GM18502 (cell line): ENCODE measurements at regions not wholly inside any gene's neighbourhood (a gene's known extent, or its start where the extent isn't known, plus 50 kb on each side); places are given as distances from the start of the nearest gene placed in this dataset.

ENCODE experiments used
- ATAC-seq: cut with Tn5 transposase; IDR thresholded peaks from one replicate; pipeline ENCODE4 v1.9.1; 2021; ENCODE audit warnings: mild to moderate bottlenecking; ENCODE audit not compliant: unreplicated experiment, poor library complexity

DNA sequence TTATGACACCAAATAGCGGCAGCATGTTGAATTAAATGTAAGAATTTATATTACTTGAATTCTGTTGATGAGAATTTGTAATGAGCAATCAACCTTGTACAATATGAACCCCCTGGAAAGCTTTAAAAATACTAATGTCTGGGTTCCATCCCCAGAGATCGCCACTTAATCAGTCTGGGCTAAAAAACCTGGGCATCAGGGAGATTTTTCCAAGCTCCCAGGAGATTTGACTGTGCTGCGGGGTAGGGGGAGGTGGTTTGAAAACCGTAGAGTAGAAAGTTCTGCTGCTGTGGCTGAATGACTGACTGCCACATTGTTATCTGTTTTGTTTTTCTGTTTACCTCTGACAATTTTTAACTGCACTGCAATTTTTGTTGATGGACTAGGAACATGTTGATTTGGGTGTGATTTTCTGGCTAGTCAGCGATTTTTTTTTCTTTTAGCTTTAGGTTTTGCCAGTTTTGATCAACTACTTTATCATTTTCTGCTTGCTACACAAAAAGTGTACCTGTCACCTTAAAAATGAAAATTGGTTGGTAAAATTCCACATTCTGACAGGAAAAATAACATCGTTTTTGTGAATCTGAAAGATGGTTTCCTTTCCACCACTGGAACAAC is 79.3 kb downstream of the PCTP start:
- no peak for ATAC-seq

DNA sequence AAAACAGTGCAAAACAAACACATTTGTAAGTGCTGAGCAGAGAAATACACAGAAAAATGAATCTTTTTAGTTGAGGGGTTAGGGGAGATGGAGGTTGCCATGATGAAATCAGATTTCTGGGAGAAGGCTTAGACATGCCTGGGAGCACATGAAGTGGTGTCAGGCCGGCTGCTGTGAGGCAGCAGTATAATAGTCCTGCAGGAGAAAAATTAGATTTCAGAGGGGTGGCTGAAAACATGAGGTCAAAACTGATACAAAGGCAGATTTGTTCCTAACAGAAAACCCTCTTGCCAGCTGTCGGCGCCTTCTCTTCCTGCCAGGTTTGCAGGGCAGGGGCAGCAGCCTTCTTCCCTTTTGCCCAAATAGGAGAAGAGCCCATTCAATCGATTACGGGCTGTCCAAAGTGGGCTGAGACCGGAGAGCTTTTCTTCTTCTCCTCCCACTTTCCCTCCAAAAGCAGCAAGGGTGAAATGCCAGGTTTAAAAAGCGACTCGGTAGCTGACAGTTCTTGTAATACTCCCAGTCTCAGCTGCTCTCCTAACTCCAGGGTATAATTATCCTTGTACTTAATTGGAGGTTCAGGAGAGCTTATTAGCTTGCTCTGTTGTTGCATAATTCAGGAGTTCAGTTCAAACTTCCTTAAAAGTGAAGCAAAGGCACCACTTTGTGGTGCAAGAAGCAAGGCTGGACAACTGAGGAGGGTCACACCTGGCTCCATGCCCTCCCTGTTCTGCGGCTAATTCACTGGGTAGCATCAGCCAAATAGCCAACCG is 80.0 kb downstream of the PCTP start:
- no peak for ATAC-seq

DNA sequence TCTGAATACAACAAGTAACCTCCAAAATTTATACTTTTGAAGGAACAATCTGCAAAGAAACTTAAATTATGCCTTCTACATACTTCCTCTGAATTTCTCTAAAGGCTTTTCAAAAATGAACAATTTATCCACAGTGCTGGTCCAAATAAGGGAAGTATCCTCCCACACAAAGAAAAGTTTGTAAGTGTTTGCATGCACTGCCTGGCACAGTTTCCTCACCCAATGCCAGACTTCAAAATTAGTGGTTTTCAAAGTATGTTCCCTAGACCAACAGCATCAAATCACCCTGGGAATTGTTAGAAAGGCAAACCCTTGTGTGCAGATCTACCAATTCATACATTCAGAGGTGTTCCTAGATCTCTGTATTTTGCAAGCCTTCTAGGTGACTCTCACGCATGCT is 82.5 kb downstream of the PCTP start:
- no peak for ATAC-seq

DNA sequence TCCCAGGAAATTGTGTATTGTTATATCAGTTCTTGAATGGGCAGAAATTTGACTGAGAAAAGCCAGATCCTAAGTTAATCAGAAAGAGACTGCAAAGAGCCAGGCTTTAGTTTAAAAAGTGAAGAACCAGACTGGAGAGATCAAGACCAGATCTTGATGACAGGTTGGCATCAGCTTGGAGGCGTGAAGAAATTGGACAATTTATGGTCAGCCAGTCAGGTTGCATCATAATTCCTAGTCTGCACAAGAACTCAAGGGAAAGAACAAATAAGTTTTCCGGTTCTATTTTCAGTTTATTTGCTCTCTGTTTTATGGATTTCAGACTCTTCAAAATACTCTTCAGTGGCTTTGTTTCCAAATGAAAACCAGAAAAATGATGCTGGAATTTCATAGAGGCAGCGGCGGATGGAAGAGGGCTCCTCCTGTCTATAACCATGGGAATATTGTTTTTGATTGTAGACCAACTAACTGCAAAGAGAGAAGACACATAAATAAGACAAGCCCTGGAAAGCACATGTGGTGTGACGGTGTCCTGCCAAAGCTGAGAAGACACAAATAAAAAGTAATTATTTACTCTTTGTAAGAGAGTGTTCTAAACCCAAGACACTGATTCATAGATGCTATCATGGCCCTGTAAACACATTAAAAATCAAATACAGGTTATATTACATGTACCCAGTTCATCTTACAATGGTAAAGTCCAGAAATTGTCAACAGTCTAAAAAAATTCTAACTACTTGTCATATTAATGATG is 91.7 kb downstream of the PCTP start:
- no peak for ATAC-seq

DNA sequence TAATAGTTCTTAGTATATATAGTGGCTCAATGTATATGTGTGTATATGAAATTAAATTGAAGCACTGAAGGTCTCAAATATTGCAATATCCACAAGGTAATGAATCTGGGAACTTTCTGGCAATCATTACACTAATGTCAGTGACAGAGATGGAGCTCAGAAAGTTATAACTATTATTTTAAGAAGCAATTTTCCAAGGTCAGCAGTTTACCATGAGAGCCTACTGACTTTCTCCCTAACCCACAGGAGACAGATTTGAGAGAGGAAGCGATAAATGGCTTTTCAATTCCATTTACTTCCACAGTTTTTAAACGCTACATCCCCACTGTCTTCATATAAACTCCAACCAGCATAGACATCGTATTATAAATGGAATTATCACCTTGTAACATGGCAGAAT is 92.9 kb downstream of the PCTP start:
- ATAC-seq: no peak

DNA sequence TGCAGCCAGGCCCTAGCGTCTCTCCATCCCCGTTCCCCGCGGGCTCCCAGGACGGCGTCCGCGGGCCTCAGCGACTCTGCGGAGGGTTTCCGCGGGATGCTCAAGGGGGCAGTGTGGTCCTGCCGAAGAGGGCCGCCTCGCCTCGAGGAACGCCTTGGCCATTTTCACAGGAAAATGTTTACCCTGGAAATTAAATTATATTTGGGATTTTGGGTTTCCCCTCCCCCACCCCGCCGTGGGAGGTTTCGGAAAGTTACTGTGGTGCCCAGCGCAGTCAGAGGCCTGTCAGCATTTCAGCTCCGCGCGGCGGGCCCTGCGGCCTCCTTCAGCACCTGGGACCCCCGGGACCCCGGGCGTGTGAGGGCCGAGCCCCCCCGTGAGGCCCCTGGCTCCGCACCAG is 94.5 kb downstream of the PCTP start:
- ATAC-seq: no peak

DNA sequence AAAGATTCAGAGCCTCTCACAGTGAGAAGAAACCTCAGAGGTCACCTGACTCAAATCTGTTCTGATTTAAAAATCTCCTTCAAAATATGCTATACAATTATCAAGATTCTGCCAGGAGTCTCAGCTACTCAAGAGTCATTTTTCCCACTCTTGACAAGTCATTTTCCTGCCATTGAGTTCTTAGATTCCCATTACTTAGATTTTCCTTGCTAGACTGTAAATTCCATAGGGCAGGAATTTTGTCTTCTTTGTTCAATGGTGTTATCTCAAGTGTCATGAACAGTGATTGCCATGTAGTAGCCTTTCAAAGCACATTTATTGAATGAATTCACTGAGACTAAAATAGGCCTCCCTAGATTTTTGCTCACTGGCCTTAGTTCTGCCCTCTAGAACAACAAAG is 95.9 kb downstream of the PCTP start:
- no peak for ATAC-seq

DNA sequence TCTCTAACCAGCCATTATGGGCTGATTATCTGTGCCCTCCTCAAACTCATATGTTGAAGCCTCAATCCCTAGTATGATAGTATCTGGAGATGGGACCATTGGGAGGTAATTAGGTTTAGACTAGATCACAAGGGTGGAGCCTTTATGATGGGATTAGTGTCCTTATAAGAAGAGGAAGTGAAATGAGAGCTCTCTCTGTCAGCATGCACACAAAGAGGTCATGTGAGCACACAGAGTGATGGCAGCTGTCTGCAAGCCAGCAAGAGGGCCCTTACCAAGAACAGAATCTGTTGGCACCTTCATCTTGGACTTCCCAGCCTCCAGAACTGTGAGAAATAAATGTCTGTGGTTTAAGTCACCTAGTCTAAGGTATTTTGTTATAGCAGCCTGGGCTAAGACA is 101.9 kb downstream of the PCTP start:
- ATAC-seq: peak; percentile 72

DNA sequence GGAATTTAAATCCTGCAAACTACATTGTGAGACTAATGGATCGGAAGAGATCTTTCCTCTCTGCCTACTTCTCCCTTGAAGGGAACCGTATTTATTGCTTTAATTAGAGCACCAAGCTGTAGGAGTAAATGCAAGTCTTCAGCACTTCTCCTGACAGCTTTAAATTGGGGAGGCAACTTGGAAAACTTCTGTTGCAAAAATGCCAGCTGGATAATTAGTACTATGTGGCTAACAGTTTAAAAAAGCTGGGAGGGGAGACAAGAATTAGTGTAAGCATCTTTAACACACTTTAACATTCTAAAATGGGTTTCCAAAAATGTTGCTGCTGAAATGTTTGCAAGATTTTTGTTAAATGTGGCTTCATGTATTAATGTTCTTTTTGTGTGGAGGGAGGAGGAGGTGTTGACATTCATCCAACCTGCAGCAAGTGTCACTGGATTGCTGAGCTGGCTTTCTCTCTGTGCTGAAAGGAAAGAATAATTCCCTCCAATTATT is 108.5 kb downstream of the PCTP start:
- no peak for ATAC-seq

DNA sequence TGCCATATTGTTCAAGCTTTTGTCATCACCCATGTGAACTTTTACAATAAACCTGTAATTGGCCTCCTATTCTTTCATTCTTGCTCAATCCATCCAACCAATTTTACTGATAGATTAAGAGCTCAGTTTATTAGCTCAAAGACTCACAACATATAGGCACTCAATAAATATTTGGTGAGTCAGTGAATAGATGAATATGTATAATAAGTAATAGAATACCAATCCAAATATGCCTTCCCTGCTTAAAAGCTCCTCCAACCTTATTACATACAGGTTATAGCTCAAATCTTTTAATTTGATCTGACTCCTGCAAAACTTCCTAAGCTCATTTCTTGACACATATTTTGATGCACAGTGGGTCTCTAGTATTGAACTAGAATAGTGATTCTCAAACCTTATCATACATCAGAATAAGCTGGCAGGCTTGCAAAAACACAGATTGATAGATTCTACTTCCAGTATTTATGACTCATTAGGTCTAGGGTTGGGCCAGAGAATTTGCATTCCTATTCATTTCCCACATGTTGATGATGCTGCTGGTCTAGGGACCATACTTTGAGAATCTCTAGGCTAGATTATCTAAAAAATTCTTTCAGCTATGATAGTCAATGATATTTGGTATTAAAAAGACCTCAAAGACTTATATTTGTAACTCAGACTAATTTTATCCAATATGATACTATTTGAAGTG is 114.4 kb downstream of the PCTP start:
- no peak for ATAC-seq

DNA sequence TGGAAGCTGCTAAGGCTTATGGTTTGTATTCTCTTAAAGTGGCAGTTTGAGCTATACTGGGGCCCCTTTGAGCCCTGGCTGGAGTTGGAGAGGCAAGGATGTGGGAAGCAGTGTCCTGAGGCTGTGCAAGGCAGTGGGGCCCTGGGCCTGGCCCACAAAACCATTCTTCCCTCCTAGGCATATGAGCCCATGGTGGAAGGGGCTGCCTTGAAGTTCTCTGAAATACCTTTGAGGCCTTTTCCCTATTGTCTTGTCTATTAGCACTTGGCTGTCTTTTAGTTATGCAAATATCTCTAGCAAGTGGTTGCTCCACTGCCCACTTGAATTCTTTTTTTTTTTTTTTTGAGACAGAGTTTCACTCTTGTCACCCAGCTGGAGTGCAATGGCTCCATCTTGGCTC is 119.2 kb downstream of the PCTP start:
- ATAC-seq: no peak

DNA sequence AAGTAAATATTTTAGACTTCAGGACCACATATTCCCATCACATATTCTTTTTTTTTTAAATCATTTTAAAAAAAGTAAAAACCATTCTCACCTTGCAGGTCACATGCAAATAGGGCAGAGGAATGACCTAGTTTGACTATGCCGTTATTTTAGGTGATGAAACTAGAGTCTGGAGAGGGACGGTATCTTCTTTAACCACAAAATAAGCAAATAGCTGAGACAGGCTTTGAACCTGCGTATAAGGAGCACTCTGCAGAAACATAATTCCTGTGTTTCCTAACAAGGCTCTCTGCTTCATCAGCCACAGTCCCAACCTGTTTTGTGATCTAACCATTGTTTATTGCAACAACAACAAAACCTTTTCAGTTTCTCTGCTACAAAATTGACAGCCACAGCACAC is 121.5 kb downstream of the PCTP start:
- ATAC-seq: no peak

DNA sequence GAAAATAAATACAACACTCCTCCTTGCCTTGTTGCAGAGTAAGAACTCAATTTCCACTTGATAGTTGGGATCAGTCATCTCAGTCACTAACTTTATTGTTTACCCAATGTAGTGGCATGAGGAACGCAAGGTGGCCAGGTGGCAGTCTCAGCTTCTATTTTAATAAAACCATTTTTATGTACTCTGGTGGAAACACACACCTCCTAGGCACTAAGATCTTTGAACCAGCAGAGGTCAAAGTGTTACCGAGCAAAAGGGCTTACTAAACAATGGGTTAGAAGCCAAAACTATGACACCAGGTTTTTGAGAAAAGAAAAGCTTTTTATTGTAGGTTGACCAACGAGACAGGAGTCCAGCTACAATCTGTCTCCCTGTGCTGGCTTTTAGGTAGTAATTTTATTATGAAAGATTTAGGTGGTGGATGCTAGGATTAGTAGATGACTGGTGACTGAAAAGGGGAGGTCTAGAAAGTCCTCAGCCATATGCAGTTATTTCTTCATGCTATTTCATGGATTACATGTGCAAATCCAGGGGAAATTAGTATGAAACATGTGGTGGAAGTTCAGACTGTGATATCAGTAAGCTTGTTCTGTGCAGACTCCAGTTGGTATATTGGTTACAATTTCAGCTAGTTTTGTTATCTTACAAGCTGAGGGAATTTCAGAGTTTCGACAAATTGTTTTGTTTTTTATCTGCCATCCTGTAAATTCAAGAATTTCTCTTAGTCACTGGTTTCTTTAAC is 122.3 kb downstream of the PCTP start:
- no peak for ATAC-seq

DNA sequence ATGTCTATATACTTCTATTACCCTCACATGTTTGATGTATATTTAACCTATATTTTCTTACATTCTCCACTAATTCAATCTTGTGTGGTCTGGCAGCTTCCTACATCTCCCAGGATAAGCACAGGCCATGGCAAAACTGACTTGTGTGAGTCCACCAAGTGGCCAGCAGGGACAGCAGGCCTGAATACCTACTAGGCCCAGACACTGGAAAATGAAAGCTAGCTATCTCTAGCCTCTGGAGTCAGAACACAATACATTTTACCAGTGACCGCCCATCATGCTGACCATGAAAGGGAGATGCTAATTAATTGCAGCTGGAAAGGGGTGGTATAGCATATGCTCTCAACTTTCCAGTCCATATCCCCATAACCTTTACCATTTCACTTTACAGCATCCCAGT is 132.3 kb downstream of the PCTP start:
- ATAC-seq: no peak

DNA sequence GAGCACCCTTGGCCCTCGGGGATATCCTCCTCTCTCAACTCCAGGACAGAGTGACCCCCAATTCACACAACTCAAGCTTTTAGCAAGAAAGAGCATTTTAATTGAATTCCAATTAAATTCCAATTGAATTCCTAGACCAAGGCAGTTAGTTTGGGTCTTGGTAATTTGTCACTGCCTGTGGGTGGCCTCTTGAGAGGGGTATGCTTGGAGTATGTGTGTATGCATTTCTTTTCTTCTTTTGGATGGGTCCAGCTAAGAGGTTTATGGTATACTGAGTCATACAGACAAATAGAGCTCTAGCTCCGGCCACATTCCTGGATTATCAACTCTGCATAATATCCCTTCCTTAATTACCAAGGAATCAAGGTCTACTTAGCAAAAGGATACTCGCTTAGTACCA is 136.7 kb downstream of the PCTP start:
- no peak for ATAC-seq

DNA sequence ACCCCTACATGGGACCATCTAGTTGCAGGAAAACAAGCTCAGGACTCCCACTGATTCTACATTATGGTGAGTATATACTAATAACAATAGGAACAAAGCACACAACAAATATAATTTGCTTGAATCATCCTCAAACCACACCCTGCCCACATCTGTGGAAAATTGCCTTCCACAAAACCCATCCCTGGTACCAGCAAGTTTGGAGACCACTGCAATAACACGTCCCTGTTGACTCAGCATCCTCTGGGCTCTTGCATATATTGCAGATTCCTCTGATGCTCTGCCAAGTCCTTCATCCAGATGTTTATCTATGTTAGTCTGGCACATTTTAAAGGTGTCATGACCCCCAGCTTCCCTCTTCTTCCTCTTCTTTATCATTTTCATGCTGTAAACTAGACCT is 138.4 kb downstream of the PCTP start:
- ATAC-seq: no peak

DNA sequence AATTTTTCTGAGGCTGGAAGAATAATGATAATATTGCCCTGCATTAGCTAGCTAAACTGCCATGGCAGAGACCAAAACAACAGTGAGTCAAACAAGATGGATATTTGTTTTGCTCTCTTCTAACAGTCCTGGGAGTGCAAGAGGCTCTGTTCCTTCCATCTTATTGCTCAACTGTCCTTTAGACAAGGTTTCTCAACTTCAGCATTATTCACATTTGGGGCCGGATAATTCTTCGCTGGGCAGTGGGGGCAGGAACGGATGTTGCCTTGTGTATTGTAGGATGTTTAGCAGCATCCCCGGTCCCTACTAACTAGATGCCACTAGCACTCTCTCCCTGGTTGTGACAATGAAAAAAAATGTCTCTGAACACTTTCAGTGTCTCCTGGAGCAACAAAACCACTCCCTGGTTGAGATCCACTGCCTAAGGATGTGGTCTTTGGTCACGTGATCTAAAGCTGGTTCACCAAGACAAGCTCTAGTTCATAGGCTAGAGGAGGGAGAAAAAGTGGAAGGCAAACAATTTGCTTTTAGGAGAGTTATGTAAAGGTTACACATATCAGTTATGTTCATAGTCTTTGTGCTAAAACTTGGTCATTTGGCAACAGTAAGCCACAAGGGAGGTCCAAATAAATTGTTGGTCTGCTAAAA is 144.4 kb downstream of the PCTP start:
- no peak for ATAC-seq

DNA sequence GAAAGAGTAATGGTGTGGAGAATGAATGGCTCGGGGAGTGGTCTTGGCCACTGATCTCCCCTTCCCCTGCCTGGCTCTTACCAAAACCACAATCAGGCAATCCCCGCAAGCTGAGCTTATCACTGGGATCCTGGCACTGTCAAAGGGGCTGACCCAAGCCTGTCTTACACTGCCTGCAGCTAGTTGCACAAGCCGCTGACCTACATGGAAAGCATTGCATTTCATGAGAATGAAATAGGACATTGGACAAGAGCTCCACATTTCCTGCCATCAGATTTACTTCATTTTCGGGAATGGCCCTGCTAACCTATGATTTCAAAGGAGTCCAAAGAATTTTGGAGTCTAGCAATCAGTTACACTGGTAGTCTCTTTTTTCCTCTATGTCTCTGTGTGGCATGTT is 146.4 kb downstream of the PCTP start:
- ATAC-seq: no peak

DNA sequence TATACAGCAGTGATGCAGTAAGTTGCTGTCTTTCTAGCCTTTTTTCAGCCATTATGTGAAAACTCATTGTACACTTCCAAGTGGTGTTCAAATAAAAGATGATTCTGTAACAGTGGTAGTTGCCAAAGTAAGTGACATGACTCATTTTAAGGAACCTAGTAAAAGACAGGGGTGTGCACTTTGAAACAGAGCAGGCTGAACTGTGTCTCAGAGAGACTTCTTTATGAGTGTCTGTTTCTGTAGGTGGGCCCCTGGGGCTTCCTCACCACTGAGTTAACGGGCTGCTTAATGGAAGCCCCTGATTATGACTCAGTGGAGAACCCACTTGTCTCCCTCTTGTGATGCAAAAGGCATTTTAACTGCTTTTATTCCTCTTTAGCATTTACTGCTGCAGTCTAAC is 147.3 kb downstream of the PCTP start:
- no peak for ATAC-seq

DNA sequence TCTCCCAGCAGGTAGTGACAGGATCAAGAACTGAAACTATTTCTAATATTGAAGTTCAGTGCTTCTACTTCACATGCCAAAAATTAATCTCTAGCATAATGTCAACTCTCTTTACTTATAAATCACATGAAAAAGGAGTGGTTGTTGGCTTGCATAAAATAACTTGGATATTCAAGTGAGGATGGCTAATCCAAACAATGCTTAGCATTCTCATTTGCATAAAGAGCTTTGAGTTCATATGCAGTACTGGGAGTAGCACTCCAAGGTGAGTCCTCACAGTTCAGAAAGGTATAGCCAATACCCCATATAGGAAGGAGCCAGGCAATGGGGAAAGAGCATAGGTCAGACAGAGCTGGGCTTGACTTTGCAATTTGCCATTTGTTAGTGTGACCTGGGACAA is 149.3 kb downstream of the PCTP start:
- no peak for ATAC-seq
